ENCODE measurements at regions not wholly inside any gene's neighbourhood (a gene's known extent, or its start where the extent isn't known, plus 50 kb on each side); places are given as distances from the start of the nearest gene placed in this dataset.

DNA sequence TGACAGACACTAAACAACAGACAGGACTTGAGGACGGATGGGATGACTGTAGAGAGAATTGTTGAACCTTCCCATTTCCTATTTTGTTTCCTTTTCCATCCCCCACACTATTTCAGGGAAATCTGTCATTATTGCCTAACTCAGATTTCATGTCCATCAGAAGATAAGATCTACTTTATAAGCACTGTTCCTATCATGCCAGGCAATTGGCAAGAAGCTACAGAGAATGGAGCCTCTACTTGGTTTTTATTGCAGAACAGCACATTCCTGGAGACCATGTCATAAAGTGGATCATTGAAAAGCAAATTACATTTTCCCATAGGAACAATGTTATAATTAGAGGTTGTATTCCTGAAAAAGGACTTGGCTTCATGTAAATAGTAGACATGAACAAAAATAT is 173.7 kb upstream of the KIF2A start:
- TF ChIP-seq, protein P1, sequence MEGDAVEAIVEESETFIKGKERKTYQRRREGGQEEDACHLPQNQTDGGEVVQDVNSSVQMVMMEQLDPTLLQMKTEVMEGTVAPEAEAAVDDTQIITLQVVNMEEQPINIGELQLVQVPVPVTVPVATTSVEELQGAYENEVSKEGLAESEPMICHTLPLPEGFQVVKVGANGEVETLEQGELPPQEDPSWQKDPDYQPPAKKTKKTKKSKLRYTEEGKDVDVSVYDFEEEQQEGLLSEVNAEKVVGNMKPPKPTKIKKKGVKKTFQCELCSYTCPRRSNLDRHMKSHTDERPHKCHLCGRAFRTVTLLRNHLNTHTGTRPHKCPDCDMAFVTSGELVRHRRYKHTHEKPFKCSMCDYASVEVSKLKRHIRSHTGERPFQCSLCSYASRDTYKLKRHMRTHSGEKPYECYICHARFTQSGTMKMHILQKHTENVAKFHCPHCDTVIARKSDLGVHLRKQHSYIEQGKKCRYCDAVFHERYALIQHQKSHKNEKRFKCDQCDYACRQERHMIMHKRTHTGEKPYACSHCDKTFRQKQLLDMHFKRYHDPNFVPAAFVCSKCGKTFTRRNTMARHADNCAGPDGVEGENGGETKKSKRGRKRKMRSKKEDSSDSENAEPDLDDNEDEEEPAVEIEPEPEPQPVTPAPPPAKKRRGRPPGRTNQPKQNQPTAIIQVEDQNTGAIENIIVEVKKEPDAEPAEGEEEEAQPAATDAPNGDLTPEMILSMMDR (IDR thresholded peaks at IDR 0.05; ENCODE audit: insufficient read depth, low read length) = no peak
- no peak for DNase-seq (ENCODE audit: low read depth)
- H3K4me3 ChIP-seq (ENCODE audit: low read depth, low read length) = no peak overlapping the region

DNA sequence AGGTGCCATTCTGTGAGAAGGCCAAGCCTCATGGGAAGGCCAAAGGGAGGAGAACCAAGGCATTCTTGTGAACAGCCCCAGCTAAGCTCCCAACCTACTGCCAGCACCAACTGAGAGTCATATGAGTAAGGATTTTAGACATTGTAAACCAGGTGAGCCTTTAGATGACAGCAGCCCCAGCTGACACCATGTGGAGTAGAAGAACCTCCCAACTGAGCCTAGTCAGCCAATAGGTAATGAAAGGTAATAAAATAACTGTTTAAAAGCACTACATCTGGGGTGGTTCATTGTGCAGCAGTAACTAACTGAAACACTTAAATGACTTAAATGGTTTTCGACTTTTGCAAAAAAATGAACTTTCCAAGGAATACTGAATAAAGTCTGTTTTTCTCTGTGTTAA is 172.6 kb upstream of the KIF2A start:
- TF ChIP-seq, protein P1 (IDR thresholded peaks at IDR 0.05; ENCODE audit: insufficient read depth, low read length) = no peak
- DNase-seq (ENCODE audit: low read depth) = no peak
- no peak overlapping the region for H3K4me3 ChIP-seq (ENCODE audit: low read depth, low read length)

DNA sequence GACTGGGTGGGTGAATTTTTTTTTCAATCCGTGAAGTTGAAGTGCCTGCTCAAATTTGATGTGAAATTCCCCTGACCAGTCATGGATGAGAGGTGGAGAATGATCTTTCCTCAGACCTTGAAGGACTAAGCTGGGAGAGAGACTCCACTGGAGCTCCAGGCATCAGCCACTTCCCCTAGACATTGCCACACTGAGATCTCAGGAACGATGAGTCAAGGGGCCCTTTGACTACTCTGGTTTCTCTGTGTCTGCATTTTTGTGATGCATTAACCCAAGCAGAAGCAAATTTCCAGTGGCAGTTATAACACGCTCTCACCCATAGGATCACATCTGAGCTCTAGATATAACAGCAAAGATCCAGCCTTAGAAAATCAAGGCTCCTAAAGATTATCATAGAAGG is 171.2 kb upstream of the KIF2A start:
- TF ChIP-seq, protein P1 (IDR thresholded peaks at IDR 0.05; ENCODE audit: insufficient read depth, low read length) = no peak
- H3K4me3 ChIP-seq (ENCODE audit: low read depth, low read length) = no peak overlapping the region
- DNase-seq (ENCODE audit: low read depth) = no peak

DNA sequence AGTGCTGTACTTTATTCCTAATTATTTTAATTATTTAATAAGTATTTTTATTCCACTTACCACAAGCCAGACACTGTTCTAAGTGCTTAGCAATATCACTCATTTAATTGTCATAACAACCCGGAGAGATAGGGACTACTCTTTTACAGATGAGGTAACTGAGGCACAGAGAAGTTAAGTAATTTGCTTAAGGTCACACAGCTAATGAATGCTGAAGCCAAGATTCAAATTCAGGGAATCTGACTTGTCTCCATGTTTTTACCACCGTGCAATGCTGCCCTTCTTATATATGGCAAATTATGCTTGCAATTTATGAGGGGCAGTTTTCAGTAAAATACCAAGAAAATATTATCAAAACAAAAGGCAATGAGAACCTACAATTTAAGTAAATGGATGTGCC is 168.4 kb upstream of the KIF2A start:
- TF ChIP-seq, protein P1 (IDR thresholded peaks at IDR 0.05; ENCODE audit: insufficient read depth, low read length) = no peak
- DNase-seq (ENCODE audit: low read depth) = no peak
- H3K4me3 ChIP-seq (ENCODE audit: low read depth, low read length) = no peak overlapping the region

DNA sequence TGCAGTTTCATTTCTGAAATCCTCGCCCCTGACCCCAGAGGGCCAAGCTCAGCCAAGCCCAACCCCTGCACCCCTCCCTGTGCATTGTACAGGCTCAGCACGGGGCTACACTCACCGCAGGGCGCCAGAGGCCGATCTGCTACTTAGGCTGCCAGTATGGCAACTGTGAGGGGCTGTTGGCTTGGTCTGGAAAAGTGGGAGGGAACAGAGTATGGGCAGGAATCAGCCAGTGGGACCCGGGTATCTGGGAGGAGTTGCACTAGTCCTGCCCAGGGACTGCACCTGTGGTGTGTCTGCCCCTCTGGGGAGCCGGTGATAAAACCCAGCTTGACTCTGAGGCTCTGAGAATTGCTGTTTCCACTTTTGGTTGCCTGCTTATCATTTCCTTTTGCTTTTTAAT is 167.4 kb upstream of the KIF2A start:
- TF ChIP-seq, protein P1 (IDR thresholded peaks at IDR 0.05; ENCODE audit: insufficient read depth, low read length) = no peak
- no peak overlapping the region for H3K4me3 ChIP-seq (ENCODE audit: low read depth, low read length)
- no peak for DNase-seq (ENCODE audit: low read depth)

DNA sequence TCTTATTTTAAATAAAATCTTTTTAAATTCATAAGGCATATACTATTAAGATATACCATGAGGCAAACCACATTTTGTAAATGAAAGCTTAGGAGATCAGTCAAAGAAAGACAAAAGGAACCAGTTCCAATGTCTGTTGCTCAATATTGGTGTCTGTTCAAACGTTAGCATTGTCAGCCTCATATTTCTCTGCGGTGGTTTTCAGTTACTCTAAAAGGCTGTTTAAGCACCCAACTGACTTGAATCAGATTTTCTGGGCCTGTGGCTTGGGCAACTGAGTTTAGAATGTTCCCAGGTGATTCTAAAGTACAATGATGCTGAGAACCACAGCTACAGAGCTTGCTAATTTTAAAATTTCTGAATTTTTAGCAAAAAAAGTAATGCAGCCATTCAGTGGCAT is 166.3 kb upstream of the KIF2A start:
- no peak for DNase-seq (ENCODE audit: low read depth)
- TF ChIP-seq, protein P1 (IDR thresholded peaks at IDR 0.05; ENCODE audit: insufficient read depth, low read length) = no peak
- no peak overlapping the region for H3K4me3 ChIP-seq (ENCODE audit: low read depth, low read length)

DNA sequence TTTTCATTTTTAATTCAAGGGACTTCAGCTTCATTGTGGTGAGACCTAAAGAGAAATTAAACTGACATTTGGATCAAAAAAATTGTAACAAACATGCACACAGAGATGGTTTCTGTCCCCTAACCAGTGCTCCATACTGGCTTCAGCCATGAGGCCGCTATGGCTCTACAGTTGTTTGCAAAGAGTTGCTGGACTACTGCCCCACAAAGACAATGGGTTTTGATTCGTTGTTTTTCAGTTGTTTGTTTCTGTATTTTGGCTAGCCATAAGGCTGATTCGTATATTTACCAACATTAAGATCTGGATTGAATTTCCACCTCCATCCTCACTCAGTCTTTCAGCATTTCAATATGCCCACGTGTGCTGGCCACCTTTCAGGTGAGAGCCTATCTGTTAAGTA is 163.7 kb upstream of the KIF2A start:
- DNase-seq (ENCODE audit: low read depth) = no peak
- TF ChIP-seq, protein P1 (IDR thresholded peaks at IDR 0.05; ENCODE audit: insufficient read depth, low read length) = no peak
- H3K4me3 ChIP-seq (ENCODE audit: low read depth, low read length) = no peak overlapping the region

Data from fibroblast of the aortic adventitia (primary cell).